MM.1S (cell line): ENCODE measurements at regions not wholly inside any gene's neighbourhood (a gene's known extent, or its start where the extent isn't known, plus 50 kb on each side); places are given as distances from the start of the nearest gene placed in this dataset.

Experiments used
- EZH2 ChIP-seq: fragments of 300-600 bp; sonication (generic); optimal IDR thresholded peaks from 2 replicates; pipeline ENCODE3; 2017; ENCODE audit warnings: low read depth, mild to moderate bottlenecking, antibody characterized with exemption, low read length, mixed read lengths
- EZH2phosphoT487 ChIP-seq: fragments of 300-600 bp; sonication (generic); IDR thresholded peaks from 2 replicates; pipeline ENCODE4 v1.6.1; 2018; ENCODE audit warnings: antibody characterized with exemption, low read length

DNA sequence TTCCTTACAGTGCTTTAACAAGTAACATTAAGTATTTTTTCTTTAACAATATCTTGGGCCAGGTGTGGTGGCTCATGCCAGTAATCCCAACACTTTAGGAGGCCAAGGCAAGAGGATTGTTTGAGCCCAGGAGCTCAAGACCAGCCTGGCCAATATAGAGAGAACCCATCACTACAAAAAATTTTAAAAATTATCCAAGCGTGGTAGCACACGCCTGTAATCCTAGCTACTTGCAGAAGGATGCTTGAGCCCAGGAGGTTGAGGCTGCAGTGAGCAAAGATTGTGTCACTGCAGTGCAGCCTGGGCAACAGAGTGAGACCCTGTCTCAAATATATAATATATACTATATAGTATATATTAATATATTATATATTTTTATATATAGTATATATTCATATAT is 162.2 kb downstream of the ZNF674 start:
- TF ChIP-seq EZH2, result no peak
- TF ChIP-seq EZH2phosphoT487, result no peak
